Mononuclear cell (primary cell): ENCODE measurements at regions not wholly inside any gene's neighbourhood (a gene's known extent, or its start where the extent isn't known, plus 50 kb on each side); places are given as distances from the start of the nearest gene placed in this dataset.
"Not testable (repeated sequence)": the region's sequence is repeated elsewhere in the genome, so short reads cannot be mapped to it uniquely, and the experiment has no call there.

ENCODE experiments used
- H3K27me3 ChIP-seq: 2 replicates; pipeline ENCODE4 v1.6.0; 2011; ENCODE audit warnings: low read length, control low read depth; ENCODE audit not compliant: insufficient read depth
- H3K4me1 ChIP-seq: 2 replicates; pipeline ENCODE4 v1.5.1; 2011; ENCODE audit warnings: mild to moderate bottlenecking, low read length, control low read depth; ENCODE audit not compliant: insufficient read depth
- H3K4me3 ChIP-seq: 2 replicates; pipeline ENCODE4 v1.5.1; 2011; ENCODE audit warnings: mild to moderate bottlenecking, low read length, moderate library complexity
- H3K9me3 ChIP-seq: 2 replicates; pipeline ENCODE4 v1.5.1; 2011; ENCODE audit warnings: low read depth, mild to moderate bottlenecking, control low read depth, low read length

GRCh38 chr4:131531087-131531486, 1618.0 kb upstream of the PCDH10 start:
- Histone ChIP-seq H3K27me3 (no peaks in the 10 kb centered on the region), H3K4me1 (no peaks in the 10 kb centered on the region), H3K4me3 (no peak overlapping the region), H3K9me3 (no peaks in the 10 kb centered on the region)

GRCh38 chr4:131534944-131535645, 1614.0 kb upstream of the PCDH10 start:
- no peaks in the 10 kb centered on the region for H3K27me3 ChIP-seq
- no peaks in the 10 kb centered on the region for H3K4me1 ChIP-seq
- no peaks in the 10 kb centered on the region for H3K9me3 ChIP-seq
- no peak overlapping the region for H3K4me3 ChIP-seq

- Histone ChIP-seq H3K9me3 (no peaks in the 10 kb centered on the region), H3K27me3 (no peaks in the 10 kb centered on the region), H3K4me1 (no peaks in the 10 kb centered on the region), H3K4me3 (no peak overlapping the region)
Measured at GRCh38 chr4:131540256-131540655, 1608.8 kb upstream of the PCDH10 start.

- H3K27me3 ChIP-seq: no peaks in the 10 kb centered on the region
- H3K9me3 ChIP-seq: no peaks in the 10 kb centered on the region
- no peak overlapping the region for H3K4me3 ChIP-seq
- H3K4me1 ChIP-seq: no peaks in the 10 kb centered on the region
Measured at GRCh38 chr4:131547506-131547981, 1601.5 kb upstream of the PCDH10 start.

- Histone ChIP-seq H3K4me3 (no peak overlapping the region), H3K4me1 (no peaks in the 10 kb centered on the region), H3K27me3 (no peaks in the 10 kb centered on the region), H3K9me3 (no peaks in the 10 kb centered on the region)
Measured at GRCh38 chr4:131551306-131551705, 1597.8 kb upstream of the PCDH10 start.

- H3K4me1 ChIP-seq: no peaks in the 10 kb centered on the region
- H3K4me3 ChIP-seq: no peak overlapping the region
- H3K27me3 ChIP-seq: no peaks in the 10 kb centered on the region
- peaks cover 7% of the 10 kb centered on the region for H3K9me3 ChIP-seq
Measured at GRCh38 chr4:131566026-131566425, 1583.1 kb upstream of the PCDH10 start.

GRCh38 chr4:131584587-131584986, 1564.5 kb upstream of the PCDH10 start:
- Histone ChIP-seq H3K9me3 (no peaks in the 10 kb centered on the region), H3K4me3 (no peak overlapping the region), H3K27me3 (no peaks in the 10 kb centered on the region), H3K4me1 (no peaks in the 10 kb centered on the region)

- Histone ChIP-seq H3K4me1 (no peaks in the 10 kb centered on the region), H3K4me3 (no peak overlapping the region), H3K27me3 (no peaks in the 10 kb centered on the region), H3K9me3 (no peaks in the 10 kb centered on the region)
Measured at GRCh38 chr4:131595140-131595539, 1554.0 kb upstream of the PCDH10 start.

GRCh38 chr4:131603705-131604104, 1545.4 kb upstream of the PCDH10 start:
- H3K4me1 ChIP-seq: no peaks in the 10 kb centered on the region
- H3K27me3 ChIP-seq: no peaks in the 10 kb centered on the region
- no peak overlapping the region for H3K4me3 ChIP-seq
- H3K9me3 ChIP-seq: no peaks in the 10 kb centered on the region

- Histone ChIP-seq H3K27me3 (no peaks in the 10 kb centered on the region), H3K4me1 (no peaks in the 10 kb centered on the region), H3K9me3 (no peaks in the 10 kb centered on the region), H3K4me3 (no peak overlapping the region)
Measured at GRCh38 chr4:131609039-131609438, 1540.1 kb upstream of the PCDH10 start.

- not testable (repeated sequence) for H3K4me3 ChIP-seq, H3K9me3 ChIP-seq, H3K27me3 ChIP-seq, H3K4me1 ChIP-seq
Measured at GRCh38 chr4:131610517-131610916, 1538.6 kb upstream of the PCDH10 start.

- H3K9me3 ChIP-seq: no peaks in the 10 kb centered on the region
Measured at GRCh38 chr4:131613086-131613823, 1535.8 kb upstream of the PCDH10 start.

GRCh38 chr4:131613824-131614216, 1535.3 kb upstream of the PCDH10 start:
- no peaks in the 10 kb centered on the region for H3K27me3 ChIP-seq
- no peaks in the 10 kb centered on the region for H3K4me1 ChIP-seq
- H3K4me3 ChIP-seq: no peak overlapping the region
- H3K9me3 ChIP-seq: no peaks in the 10 kb centered on the region

More at GRCh38 chr4:131613086-131613823, 1535.8 kb upstream of the PCDH10 start:
- no peak overlapping the region for H3K4me3 ChIP-seq
- no peaks in the 10 kb centered on the region for H3K4me1 ChIP-seq
- H3K27me3 ChIP-seq: no peaks in the 10 kb centered on the region

GRCh38 chr4:131632877-131633276, 1516.2 kb upstream of the PCDH10 start:
- H3K4me1 ChIP-seq: no peaks in the 10 kb centered on the region
- no peaks in the 10 kb centered on the region for H3K27me3 ChIP-seq
- H3K9me3 ChIP-seq: peaks cover 9% of the 10 kb centered on the region
- H3K4me3 ChIP-seq: no peak overlapping the region

- peaks cover 9% of the 10 kb centered on the region for H3K9me3 ChIP-seq
- no peaks in the 10 kb centered on the region for H3K27me3 ChIP-seq
- no peaks in the 10 kb centered on the region for H3K4me1 ChIP-seq
- no peak overlapping the region for H3K4me3 ChIP-seq
Measured at GRCh38 chr4:131635191-131635590, 1513.9 kb upstream of the PCDH10 start.

GRCh38 chr4:131638781-131639180, 1510.3 kb upstream of the PCDH10 start:
- Histone ChIP-seq H3K27me3 (no peaks in the 10 kb centered on the region), H3K9me3 (peaks cover 9% of the 10 kb centered on the region), H3K4me1 (no peaks in the 10 kb centered on the region), H3K4me3 (no peak overlapping the region)
